Glutamatergic neuron (in vitro differentiated cells): ENCODE measurements at regions not wholly inside any gene's neighbourhood (a gene's known extent, or its start where the extent isn't known, plus 50 kb on each side); places are given as distances from the start of the nearest gene placed in this dataset.

Experiments
- DNase-seq: peaks from one replicate; pipeline ENCODE4 v3.0.0; 2022
- H3K27ac Mint-ChIP-seq: one replicate; pipeline ENCODE4 v1.8.0; 2020; ENCODE audit warnings: mild to moderate bottlenecking, mixed read lengths, inconsistent platforms; ENCODE audit not compliant: unreplicated experiment
- H3K27me3 Mint-ChIP-seq: one replicate; pipeline ENCODE4 v1.8.0; 2020; ENCODE audit warnings: mild to moderate bottlenecking, moderate library complexity, mixed read lengths, inconsistent platforms; ENCODE audit not compliant: unreplicated experiment
- H3K36me3 Mint-ChIP-seq: one replicate; pipeline ENCODE4 v1.8.0; 2020; ENCODE audit warnings: mild to moderate bottlenecking, mixed read lengths, inconsistent platforms; ENCODE audit not compliant: unreplicated experiment
- H3K4me1 Mint-ChIP-seq: one replicate; pipeline ENCODE4 v1.8.0; 2020; ENCODE audit warnings: mild to moderate bottlenecking, low read depth, mixed read lengths, inconsistent platforms; ENCODE audit not compliant: unreplicated experiment
- H3K4me3 Mint-ChIP-seq: one replicate; pipeline ENCODE4 v1.8.0; 2020; ENCODE audit warnings: mild to moderate bottlenecking, mixed read lengths, inconsistent platforms; ENCODE audit not compliant: unreplicated experiment
- H3K9me3 Mint-ChIP-seq: one replicate; pipeline ENCODE4 v1.8.0; 2020; ENCODE audit warnings: mild to moderate bottlenecking, moderate library complexity, mixed read lengths, inconsistent platforms; ENCODE audit not compliant: unreplicated experiment
- TF ChIP-seq, protein P1 (sequence below): fragments of 200-600 bp; sonication (generic); IDR thresholded peaks from one replicate; pipeline ENCODE4 v1.5.0; 2021; ENCODE audit not compliant: partially characterized antibody, unreplicated experiment

DNA sequence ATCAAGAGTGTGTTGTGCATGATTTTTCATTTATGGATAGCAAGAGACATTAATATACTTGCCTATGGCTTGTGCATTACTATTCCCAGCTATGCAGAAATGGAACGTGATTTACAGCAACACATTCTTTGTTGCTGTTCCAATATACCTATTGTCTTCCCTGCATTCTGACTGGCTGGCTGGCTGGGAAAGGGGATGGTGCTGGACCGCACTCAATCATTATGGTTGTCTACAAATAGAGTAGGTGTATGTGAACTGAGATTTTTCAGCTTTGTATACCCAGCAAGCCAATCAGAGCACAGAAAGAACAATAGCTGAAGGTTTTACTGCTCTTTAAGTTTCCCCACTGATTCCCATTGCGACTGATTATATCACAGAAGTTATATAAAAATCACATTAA lies 167.5 kb downstream of the ATG4C start:
- Mint-ChIP-seq H3K4me1 (peaks cover 15% of the 10 kb centered on the region), H3K4me3 (no peak overlapping the region), H3K27ac (no peak overlapping the region), H3K36me3 (no peaks in the 10 kb centered on the region), H3K9me3 (no peaks in the 10 kb centered on the region), H3K27me3 (no peaks in the 10 kb centered on the region)
- TF ChIP-seq, protein P1, sequence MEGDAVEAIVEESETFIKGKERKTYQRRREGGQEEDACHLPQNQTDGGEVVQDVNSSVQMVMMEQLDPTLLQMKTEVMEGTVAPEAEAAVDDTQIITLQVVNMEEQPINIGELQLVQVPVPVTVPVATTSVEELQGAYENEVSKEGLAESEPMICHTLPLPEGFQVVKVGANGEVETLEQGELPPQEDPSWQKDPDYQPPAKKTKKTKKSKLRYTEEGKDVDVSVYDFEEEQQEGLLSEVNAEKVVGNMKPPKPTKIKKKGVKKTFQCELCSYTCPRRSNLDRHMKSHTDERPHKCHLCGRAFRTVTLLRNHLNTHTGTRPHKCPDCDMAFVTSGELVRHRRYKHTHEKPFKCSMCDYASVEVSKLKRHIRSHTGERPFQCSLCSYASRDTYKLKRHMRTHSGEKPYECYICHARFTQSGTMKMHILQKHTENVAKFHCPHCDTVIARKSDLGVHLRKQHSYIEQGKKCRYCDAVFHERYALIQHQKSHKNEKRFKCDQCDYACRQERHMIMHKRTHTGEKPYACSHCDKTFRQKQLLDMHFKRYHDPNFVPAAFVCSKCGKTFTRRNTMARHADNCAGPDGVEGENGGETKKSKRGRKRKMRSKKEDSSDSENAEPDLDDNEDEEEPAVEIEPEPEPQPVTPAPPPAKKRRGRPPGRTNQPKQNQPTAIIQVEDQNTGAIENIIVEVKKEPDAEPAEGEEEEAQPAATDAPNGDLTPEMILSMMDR, result no peak
- DNase-seq, result no peak

- Mint-ChIP-seq H3K36me3 (no peaks in the 10 kb centered on the region), H3K27me3 (no peaks in the 10 kb centered on the region)
Measured at GRCh38 chr1:62952596-62952995, 168.7 kb downstream of the ATG4C start.

GRCh38 chr1:62953633-62954032 lies 169.7 kb downstream of the ATG4C start:
- TF ChIP-seq, protein P1, result no peak
- no peak for DNase-seq
- Mint-ChIP-seq H3K27me3 (no peaks in the 10 kb centered on the region), H3K4me3 (peak overlapping the region; percentile 33), H3K27ac (peak overlapping the region; percentile 53), H3K9me3 (no peaks in the 10 kb centered on the region), H3K36me3 (no peaks in the 10 kb centered on the region), H3K4me1 (peaks cover 15% of the 10 kb centered on the region)

More at GRCh38 chr1:62952596-62952995, 168.7 kb downstream of the ATG4C start:
- no peak overlapping the region for H3K27ac Mint-ChIP-seq
- peaks cover 15% of the 10 kb centered on the region for H3K4me1 Mint-ChIP-seq
- H3K4me3 Mint-ChIP-seq, result no peak overlapping the region
- TF ChIP-seq, protein P1, result no peak
- no peak for DNase-seq
- no peaks in the 10 kb centered on the region for H3K9me3 Mint-ChIP-seq

DNA sequence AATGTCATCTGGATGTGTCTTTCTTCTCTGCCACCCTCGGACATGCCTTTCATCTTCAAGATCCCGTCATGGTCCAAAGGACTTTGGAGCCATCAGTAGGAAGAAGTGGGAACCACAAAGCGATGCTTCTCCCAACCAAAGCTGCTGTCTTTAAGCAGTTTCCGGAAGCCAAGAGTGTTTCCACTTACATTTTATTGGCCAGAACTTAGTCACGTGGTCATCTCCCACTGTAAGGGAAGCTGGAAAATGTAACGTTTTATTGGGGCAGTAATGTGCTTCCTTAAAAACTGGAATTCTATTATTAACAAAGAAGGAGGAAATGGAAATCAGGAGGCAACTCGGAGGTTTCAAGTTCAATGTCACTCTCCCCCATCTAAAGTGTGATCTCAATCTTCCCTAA lies 170.8 kb downstream of the ATG4C start:
- Mint-ChIP-seq H3K4me1 (peaks cover 15% of the 10 kb centered on the region), H3K27ac (no peak overlapping the region), H3K27me3 (no peaks in the 10 kb centered on the region), H3K36me3 (no peaks in the 10 kb centered on the region), H3K9me3 (no peaks in the 10 kb centered on the region), H3K4me3 (no peak overlapping the region)
- no peak for DNase-seq
- TF ChIP-seq, protein P1, result no peak

- Mint-ChIP-seq H3K4me3 (no peak overlapping the region), H3K27me3 (no peaks in the 10 kb centered on the region), H3K36me3 (no peaks in the 10 kb centered on the region), H3K4me1 (peaks cover 15% of the 10 kb centered on the region), H3K27ac (no peak overlapping the region), H3K9me3 (peaks cover 1% of the 10 kb centered on the region)
- TF ChIP-seq, protein P1, result no peak
- no peak for DNase-seq
Measured at GRCh38 chr1:62955666-62956065, 171.7 kb downstream of the ATG4C start.
